Left lung (tissue), 4 donors: ENCODE measurements at regions not wholly inside any gene's neighbourhood (a gene's known extent, or its start where the extent isn't known, plus 50 kb on each side); places are given as distances from the start of the nearest gene placed in this dataset.

ENCODE experiments used
- ATAC-seq: fragments of 200-7000 bp; cut with Tn5 transposase; one replicate; pipeline ENCODE4 v1.9.1; 2020; ENCODE audit warnings: moderate library complexity
- DNase-seq, 4 donors: peaks; one replicate each; pipeline ENCODE4 v3.0.0-alpha.2; 2013 to 2020
- H3K27ac ChIP-seq, 2 donors: fragments of 200-600 bp; sonication (generic) in 1 of 2; one replicate each; pipeline versions ENCODE4 v1.5.0 to v1.8.0; 2020 to 2021
- H3K27me3 ChIP-seq, 2 donors: fragments of 200-600 bp; sonication (generic) in 1 of 2; one replicate each; pipeline versions ENCODE4 v1.5.0 to v1.8.0; 2020 to 2021
- H3K36me3 ChIP-seq, 2 donors: fragments of 200-600 bp; sonication (generic) in 1 of 2; one replicate each; pipeline versions ENCODE4 v1.5.0 to v1.8.0; 2020 to 2021
- H3K4me1 ChIP-seq, 2 donors: fragments of 200-600 bp; one replicate each; pipeline ENCODE4 v1.8.0; 2021
- H3K4me3 ChIP-seq, 2 donors: fragments of 200-600 bp; sonication (generic) in 1 of 2; one replicate each; pipeline versions ENCODE4 v1.5.0 to v1.8.0; 2020 to 2021; ENCODE audit warnings: mild to moderate bottlenecking in 1 of 2
- H3K9me3 ChIP-seq, 2 donors: fragments of 200-600 bp; sonication (generic) in 1 of 2; one replicate each; pipeline versions ENCODE4 v1.5.0 to v1.8.0; 2020 to 2021
- intact Hi-C, 2 donors: fragments of 100-400 bp; cut with DNase I; formaldehyde crosslinking; loops; one replicate each; pipeline versions ENCODE4 v1.11.2 to v1.14.2; 2022
- TF ChIP-seq, protein P1 (sequence below), 2 donors: fragments of 200-600 bp; sonication (generic) in 1 of 2; IDR thresholded peaks; one replicate each; pipeline versions ENCODE4 v1.5.0 to v1.8.0; 2021; ENCODE audit warnings: antibody characterized with exemption in 2 of 2
- donor health status: DM: no; HTN: yes; CAD: no.
- donor health status: DM: no; HTN: no; CAD: no.

DNA sequence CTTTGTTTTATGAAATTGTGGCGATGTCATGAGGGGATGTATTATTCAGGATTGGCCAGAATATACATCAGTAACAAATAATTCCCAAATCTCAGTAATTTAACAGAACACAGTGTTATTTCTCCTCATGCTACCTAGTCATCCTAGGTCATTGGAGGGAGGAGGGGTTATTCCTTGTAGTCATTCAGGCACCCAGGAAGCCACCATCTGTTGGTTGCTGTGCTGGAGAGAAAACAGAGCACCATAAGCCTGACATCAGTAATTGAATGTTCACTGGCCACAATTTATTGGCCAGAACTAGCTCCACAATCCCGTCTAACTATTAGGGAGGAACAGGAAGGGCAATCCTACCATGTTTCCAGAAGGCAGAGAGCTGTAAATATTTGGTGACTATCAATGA lies 303.5 kb upstream of the CELF4 start:
- DNase-seq (no peak), ATAC-seq (no peak)
- no peaks in the 10 kb centered on the region for H3K27me3 ChIP-seq
- no peaks in the 10 kb centered on the region for H3K4me1 ChIP-seq
- H3K36me3 ChIP-seq = no peaks in the 10 kb centered on the region
- peaks cover 0 to 2% of the 10 kb centered on the region in 2 donors for H3K9me3 ChIP-seq
- H3K27ac ChIP-seq = no peak overlapping the region
- intact Hi-C loops = no loop called here
- H3K4me3 ChIP-seq = no peak overlapping the region
- TF ChIP-seq, protein P1, sequence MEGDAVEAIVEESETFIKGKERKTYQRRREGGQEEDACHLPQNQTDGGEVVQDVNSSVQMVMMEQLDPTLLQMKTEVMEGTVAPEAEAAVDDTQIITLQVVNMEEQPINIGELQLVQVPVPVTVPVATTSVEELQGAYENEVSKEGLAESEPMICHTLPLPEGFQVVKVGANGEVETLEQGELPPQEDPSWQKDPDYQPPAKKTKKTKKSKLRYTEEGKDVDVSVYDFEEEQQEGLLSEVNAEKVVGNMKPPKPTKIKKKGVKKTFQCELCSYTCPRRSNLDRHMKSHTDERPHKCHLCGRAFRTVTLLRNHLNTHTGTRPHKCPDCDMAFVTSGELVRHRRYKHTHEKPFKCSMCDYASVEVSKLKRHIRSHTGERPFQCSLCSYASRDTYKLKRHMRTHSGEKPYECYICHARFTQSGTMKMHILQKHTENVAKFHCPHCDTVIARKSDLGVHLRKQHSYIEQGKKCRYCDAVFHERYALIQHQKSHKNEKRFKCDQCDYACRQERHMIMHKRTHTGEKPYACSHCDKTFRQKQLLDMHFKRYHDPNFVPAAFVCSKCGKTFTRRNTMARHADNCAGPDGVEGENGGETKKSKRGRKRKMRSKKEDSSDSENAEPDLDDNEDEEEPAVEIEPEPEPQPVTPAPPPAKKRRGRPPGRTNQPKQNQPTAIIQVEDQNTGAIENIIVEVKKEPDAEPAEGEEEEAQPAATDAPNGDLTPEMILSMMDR (IDR thresholded peaks at IDR 0.05) = no peak

DNA sequence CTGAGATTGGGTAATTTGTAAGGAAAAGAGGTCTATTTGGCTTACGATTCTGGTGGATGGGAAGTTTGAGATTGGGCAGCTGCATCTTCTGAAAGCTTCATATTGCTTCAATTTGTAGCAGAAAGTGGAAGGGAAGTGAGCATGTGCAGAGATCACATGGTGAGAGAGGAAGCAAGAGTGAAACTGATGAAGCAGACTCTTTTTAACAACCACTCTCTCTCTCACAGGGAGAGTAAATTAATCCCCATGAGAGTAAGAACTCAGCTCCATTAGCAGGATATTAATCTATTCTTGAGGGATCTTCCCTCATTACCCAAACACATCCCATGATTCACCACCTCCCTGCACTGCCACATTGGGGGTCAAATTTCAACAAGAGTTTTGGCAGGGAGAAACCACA lies 298.5 kb upstream of the CELF4 start:
- intact Hi-C loops = no loop called here

DNA sequence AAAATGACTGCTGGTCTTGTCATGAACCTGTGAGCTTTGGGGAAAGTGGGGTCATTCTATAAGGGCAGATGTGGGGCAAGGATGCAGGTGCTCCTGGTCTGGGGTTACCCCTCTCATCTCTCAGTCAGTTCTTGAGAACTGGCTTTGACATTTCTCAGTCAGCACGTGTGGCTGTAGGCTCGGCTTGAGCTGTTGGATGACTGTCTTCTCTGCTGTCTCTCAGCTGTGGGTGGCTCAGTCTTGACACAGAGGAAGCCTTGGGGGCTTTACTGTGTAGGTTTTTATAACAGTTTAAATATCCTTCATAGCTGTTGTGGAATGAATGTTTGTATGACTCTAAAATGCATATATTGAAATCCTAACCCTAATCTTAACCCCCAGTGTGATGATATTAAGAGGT lies 296.4 kb upstream of the CELF4 start:
- H3K27me3 ChIP-seq = no peaks in the 10 kb centered on the region
- intact Hi-C loops = no loop called here
- ATAC-seq (no peak), DNase-seq (no peak)
- H3K36me3 ChIP-seq = no peaks in the 10 kb centered on the region
- no peak overlapping the region for H3K4me3 ChIP-seq
- TF ChIP-seq, protein P1 (IDR thresholded peaks at IDR 0.05) = no peak
- no peaks in the 10 kb centered on the region for H3K4me1 ChIP-seq
- peaks cover 0 to 5% of the 10 kb centered on the region in 2 donors for H3K9me3 ChIP-seq
- H3K27ac ChIP-seq = no peak overlapping the region

More for the DNA sequence above, 298.5 kb upstream of the CELF4 start:
- H3K27ac ChIP-seq = no peak overlapping the region
- no peak overlapping the region for H3K4me3 ChIP-seq
- DNase-seq (no peak), ATAC-seq (no peak)
- TF ChIP-seq, protein P1 (IDR thresholded peaks at IDR 0.05) = no peak
- H3K36me3 ChIP-seq = no peaks in the 10 kb centered on the region
- H3K4me1 ChIP-seq = no peaks in the 10 kb centered on the region
- H3K27me3 ChIP-seq = no peaks in the 10 kb centered on the region
- H3K9me3 ChIP-seq = peaks cover 0 to 4% of the 10 kb centered on the region in 2 donors

DNA sequence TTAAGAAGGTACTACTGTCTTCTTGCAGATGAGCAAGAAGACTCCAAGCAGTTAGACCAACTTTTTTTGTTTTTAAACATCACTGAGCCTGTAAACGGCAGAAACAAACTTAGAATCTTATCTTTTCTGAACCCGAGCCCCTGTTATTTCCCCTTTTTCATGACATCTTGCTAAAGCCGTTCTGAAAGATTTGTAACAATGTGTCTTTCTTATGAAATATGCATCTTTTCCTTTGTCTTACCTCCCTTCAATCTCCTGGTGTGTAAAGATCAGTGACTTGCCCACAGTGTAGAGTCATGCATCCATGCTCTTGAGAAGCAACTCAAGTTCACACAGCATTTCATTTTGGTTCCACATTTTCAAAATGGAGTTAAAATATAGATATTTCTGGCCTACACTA lies 288.8 kb upstream of the CELF4 start:
- intact Hi-C loops = no loop called here
- no peak for DNase-seq
- H3K36me3 ChIP-seq = no peaks in the 10 kb centered on the region
- no peaks in the 10 kb centered on the region for H3K4me1 ChIP-seq
- no peak overlapping the region for H3K27ac ChIP-seq
- no peak for ATAC-seq
- H3K9me3 ChIP-seq = peaks cover 0 to 7% of the 10 kb centered on the region in 2 donors
- H3K4me3 ChIP-seq = no peak overlapping the region
- H3K27me3 ChIP-seq = no peaks in the 10 kb centered on the region
- TF ChIP-seq, protein P1 (IDR thresholded peaks at IDR 0.05) = no peak

DNA sequence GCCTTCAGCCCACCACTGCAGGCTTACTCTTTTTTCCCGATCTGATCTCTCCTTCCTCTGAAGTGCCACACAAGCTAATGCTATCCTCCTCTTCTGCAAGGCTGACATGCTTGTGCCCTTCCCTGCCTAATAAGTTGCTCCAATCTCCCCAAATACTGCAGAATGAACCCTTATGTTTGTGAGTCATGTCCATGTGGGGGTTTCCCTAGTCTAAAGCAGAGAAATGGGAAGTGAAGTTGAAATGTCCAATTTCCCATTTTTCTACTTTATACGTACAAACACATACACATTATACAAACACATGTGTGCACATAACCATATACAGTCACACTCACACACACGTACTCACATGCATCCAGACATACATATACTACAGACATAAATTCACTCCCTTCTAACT lies 288.1 kb upstream of the CELF4 start:
- TF ChIP-seq, protein P1 (IDR thresholded peaks at IDR 0.05) = no peak
- Histone ChIP-seq H3K27ac (no peak overlapping the region), H3K27me3 (no peaks in the 10 kb centered on the region), H3K36me3 (no peaks in the 10 kb centered on the region), H3K4me1 (no peaks in the 10 kb centered on the region), H3K4me3 (no peak overlapping the region), H3K9me3 (peaks cover 0 to 11% of the 10 kb centered on the region in 2 donors)
- ATAC-seq = no peak
- no peak for DNase-seq
- intact Hi-C loops = no loop called here
